Peyer's patch (tissue), 4 donors: ENCODE measurements at regions not wholly inside any gene's neighbourhood (a gene's known extent, or its start where the extent isn't known, plus 50 kb on each side); places are given as distances from the start of the nearest gene placed in this dataset.

Source experiments
- DNase-seq, 3 donors: peaks; one replicate each; pipeline ENCODE4 v3.0.0-alpha.2; 2017 to 2019
- H3K27ac ChIP-seq, 4 donors: fragments of 200-600 bp; sonication (generic); one replicate each; pipeline ENCODE4 v1.5.1; 2016 to 2019
- H3K27me3 ChIP-seq, 2 donors: fragments of 200-600 bp; sonication (generic); one replicate each; pipeline ENCODE4 v1.5.1; 2019
- H3K36me3 ChIP-seq, 3 donors: fragments of 200-600 bp; sonication (generic); one replicate each; pipeline ENCODE4 v1.5.1; 2016 to 2019
- H3K4me1 ChIP-seq, 4 donors: fragments of 200-600 bp; sonication (generic); one replicate each; pipeline ENCODE4 v1.5.1; 2016 to 2019
- H3K4me3 ChIP-seq, 4 donors: fragments of 200-600 bp; sonication (generic); 1 replicate in 3 of 4; 2 replicates in 1 of 4; pipeline ENCODE4 v1.5.1; 2016 to 2019; ENCODE audit warnings: mild to moderate bottlenecking in 1 of 4
- H3K9me3 ChIP-seq, 4 donors: fragments of 200-600 bp; sonication (generic); one replicate each; pipeline ENCODE4 v1.5.1; 2016 to 2019; ENCODE audit warnings: mild to moderate bottlenecking in 1 of 4
- POLR2A ChIP-seq, 2 donors: fragments of 450-650 bp; IDR thresholded peaks; one replicate each; pipeline ENCODE4 v1.5.1; 2017; ENCODE audit warnings: antibody characterized with exemption in 2 of 2, mild to moderate bottlenecking in 2 of 2, moderate library complexity in 2 of 2
- TF ChIP-seq, protein P1 (sequence below), 6 experiments: fragments of 450-650 bp in 4 of 6; fragments of 200-600 bp in 2 of 6; sonication (generic) in 1 of 6; IDR thresholded peaks; one replicate each; pipeline ENCODE4 v1.5.1; 2017 to 2019; ENCODE audit warnings: antibody characterized with exemption in 6 of 6, mild to moderate bottlenecking in 3 of 6, moderate library complexity in 1 of 6

DNA sequence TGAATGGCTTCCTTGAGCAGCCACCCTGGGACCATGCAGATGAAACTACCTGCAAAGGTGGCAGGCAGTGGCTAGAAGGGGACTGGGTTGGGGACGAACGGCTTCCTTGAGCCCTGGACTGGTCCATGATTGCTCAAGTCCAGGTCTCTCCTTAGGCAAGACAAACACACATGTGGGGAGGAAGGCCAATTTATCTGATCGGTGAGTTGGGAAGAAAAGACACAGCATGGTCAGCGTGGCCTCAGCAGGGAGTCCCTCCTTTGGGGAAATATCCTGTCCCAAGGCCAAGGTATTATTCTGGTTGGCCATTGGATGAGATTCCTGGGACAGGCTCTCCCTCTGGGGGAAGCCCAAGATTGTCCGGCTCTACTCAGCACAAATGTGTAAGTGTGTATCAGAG, 116.3 kb upstream of the ERG start:
- no peak overlapping the region for H3K4me3 ChIP-seq
- no peak for DNase-seq
- no peaks in the 10 kb centered on the region for H3K4me1 ChIP-seq
- no peaks in the 10 kb centered on the region for H3K27me3 ChIP-seq
- no peak overlapping the region for H3K27ac ChIP-seq
- no peaks in the 10 kb centered on the region for H3K36me3 ChIP-seq
- TF ChIP-seq POLR2A (IDR thresholded peaks at IDR 0.05): no peak
- TF ChIP-seq, protein P1, sequence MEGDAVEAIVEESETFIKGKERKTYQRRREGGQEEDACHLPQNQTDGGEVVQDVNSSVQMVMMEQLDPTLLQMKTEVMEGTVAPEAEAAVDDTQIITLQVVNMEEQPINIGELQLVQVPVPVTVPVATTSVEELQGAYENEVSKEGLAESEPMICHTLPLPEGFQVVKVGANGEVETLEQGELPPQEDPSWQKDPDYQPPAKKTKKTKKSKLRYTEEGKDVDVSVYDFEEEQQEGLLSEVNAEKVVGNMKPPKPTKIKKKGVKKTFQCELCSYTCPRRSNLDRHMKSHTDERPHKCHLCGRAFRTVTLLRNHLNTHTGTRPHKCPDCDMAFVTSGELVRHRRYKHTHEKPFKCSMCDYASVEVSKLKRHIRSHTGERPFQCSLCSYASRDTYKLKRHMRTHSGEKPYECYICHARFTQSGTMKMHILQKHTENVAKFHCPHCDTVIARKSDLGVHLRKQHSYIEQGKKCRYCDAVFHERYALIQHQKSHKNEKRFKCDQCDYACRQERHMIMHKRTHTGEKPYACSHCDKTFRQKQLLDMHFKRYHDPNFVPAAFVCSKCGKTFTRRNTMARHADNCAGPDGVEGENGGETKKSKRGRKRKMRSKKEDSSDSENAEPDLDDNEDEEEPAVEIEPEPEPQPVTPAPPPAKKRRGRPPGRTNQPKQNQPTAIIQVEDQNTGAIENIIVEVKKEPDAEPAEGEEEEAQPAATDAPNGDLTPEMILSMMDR (IDR thresholded peaks at IDR 0.05): no peak
- H3K9me3 ChIP-seq: no peaks in the 10 kb centered on the region

DNA sequence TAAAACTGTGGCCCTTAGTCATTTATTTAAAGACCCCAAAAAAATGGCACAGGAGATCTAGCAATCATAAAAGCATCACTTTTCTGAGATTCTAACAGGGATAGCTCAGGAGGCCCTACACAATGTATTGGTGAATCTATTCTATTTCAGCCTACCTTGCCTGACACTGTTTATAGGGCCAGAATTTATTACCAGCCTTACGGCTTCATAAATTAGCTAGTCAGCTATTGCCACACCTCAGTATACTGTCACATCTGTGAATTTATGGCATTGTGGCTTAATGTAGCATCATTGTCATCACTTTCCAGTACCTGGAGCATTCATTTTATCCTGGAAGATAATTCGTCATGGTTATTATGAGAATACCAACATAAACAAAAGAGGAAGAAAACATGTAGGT, 121.2 kb upstream of the ERG start:
- Histone ChIP-seq H3K36me3 (no peaks in the 10 kb centered on the region), H3K27me3 (no peaks in the 10 kb centered on the region), H3K4me3 (no peak overlapping the region), H3K9me3 (no peaks in the 10 kb centered on the region), H3K27ac (no peak overlapping the region), H3K4me1 (no peaks in the 10 kb centered on the region)
- TF ChIP-seq, protein P1 (IDR thresholded peaks at IDR 0.05): no peak
- no peak for TF ChIP-seq POLR2A (IDR thresholded peaks at IDR 0.05)
- DNase-seq: no peak

GRCh38 chr21:38619992-38620479, 121.8 kb upstream of the ERG start:
- no peak for DNase-seq
- Histone ChIP-seq H3K27me3 (no peaks in the 10 kb centered on the region), H3K4me1 (no peaks in the 10 kb centered on the region), H3K27ac (no peak overlapping the region), H3K36me3 (no peaks in the 10 kb centered on the region), H3K4me3 (no peak overlapping the region), H3K9me3 (no peaks in the 10 kb centered on the region)
- TF ChIP-seq, protein P1 (IDR thresholded peaks at IDR 0.05): no peak
- no peak for TF ChIP-seq POLR2A (IDR thresholded peaks at IDR 0.05)

GRCh38 chr21:38621132-38621531, 122.9 kb upstream of the ERG start:
- TF ChIP-seq, protein P1 (IDR thresholded peaks at IDR 0.05): peak in 3 of 6 experiments; percentile 40 to 42 (median 40)
- no peak for TF ChIP-seq POLR2A (IDR thresholded peaks at IDR 0.05)
- Histone ChIP-seq H3K36me3 (no peaks in the 10 kb centered on the region), H3K27me3 (no peaks in the 10 kb centered on the region), H3K27ac (no peak overlapping the region), H3K4me3 (no peak overlapping the region), H3K9me3 (no peaks in the 10 kb centered on the region), H3K4me1 (no peaks in the 10 kb centered on the region)
- DNase-seq: no peak

GRCh38 chr21:38622081-38622826, 124.0 kb upstream of the ERG start:
- no peak overlapping the region for H3K4me3 ChIP-seq
- no peak overlapping the region for H3K27ac ChIP-seq
- DNase-seq: no peak
- TF ChIP-seq, protein P1 (IDR thresholded peaks at IDR 0.05): no peak
- no peak for TF ChIP-seq POLR2A (IDR thresholded peaks at IDR 0.05)
- H3K27me3 ChIP-seq: no peaks in the 10 kb centered on the region
- no peaks in the 10 kb centered on the region for H3K4me1 ChIP-seq
- H3K9me3 ChIP-seq: no peaks in the 10 kb centered on the region
- H3K36me3 ChIP-seq: no peaks in the 10 kb centered on the region
